HPDE6-E6E7 (cell line): ENCODE measurements at regions not wholly inside any gene's neighbourhood (a gene's known extent, or its start where the extent isn't known, plus 50 kb on each side); places are given as distances from the start of the nearest gene placed in this dataset.
"Not testable (repeated sequence)": the region's sequence is repeated elsewhere in the genome, so short reads cannot be mapped to it uniquely, and the experiment has no call there.

ENCODE experiments used
- DNase-seq: peaks from one replicate; pipeline ENCODE4 v3.0.0; 2011; ENCODE audit warnings: missing footprints; ENCODE audit errors: extremely low spot score

- DNase-seq = no peak
Observed at GRCh38 chr1:20432341-20432740, 53.7 kb downstream of the CAMK2N1 start.

- no peak for DNase-seq
Observed at GRCh38 chr1:20431176-20431460, 54.9 kb downstream of the CAMK2N1 start.

GRCh38 chr1:20430355-20431175 is 55.4 kb downstream of the CAMK2N1 start:
- no peak for DNase-seq

GRCh38 chr1:20429296-20429695 is 56.7 kb downstream of the CAMK2N1 start:
- no peak for DNase-seq

GRCh38 chr1:20428841-20429240 is 57.2 kb downstream of the CAMK2N1 start:
- no peak for DNase-seq

GRCh38 chr1:20426923-20427322 is 59.1 kb downstream of the CAMK2N1 start:
- DNase-seq = peak; percentile 76

- DNase-seq = no peak
Observed at GRCh38 chr1:20426371-20426770, 59.6 kb downstream of the CAMK2N1 start.

- DNase-seq = no peak
Observed at GRCh38 chr1:20425622-20426021, 60.4 kb downstream of the CAMK2N1 start.

- DNase-seq = no peak
Observed at GRCh38 chr1:20423169-20423795, 62.7 kb downstream of the CAMK2N1 start.

- DNase-seq = no peak
Observed at GRCh38 chr1:20421441-20421840, 64.6 kb downstream of the CAMK2N1 start.

GRCh38 chr1:20417581-20417980 is 68.4 kb downstream of the CAMK2N1 start:
- no peak for DNase-seq

GRCh38 chr1:20416706-20417105 is 69.3 kb downstream of the CAMK2N1 start:
- no peak for DNase-seq

- no peak for DNase-seq
Observed at GRCh38 chr1:20413776-20414140, 72.3 kb downstream of the CAMK2N1 start.

- DNase-seq = no peak
Observed at GRCh38 chr1:20413136-20413775, 72.8 kb downstream of the CAMK2N1 start.

- DNase-seq = peak; percentile 95
Observed at GRCh38 chr1:20411196-20411980, 74.6 kb downstream of the CAMK2N1 start.

GRCh38 chr1:20410503-20410902 is 75.5 kb downstream of the CAMK2N1 start:
- DNase-seq = no peak

- DNase-seq = no peak
Observed at GRCh38 chr1:20409971-20410370, 76.0 kb downstream of the CAMK2N1 start.

- no peak for DNase-seq
Observed at GRCh38 chr1:20409012-20409411, 77.0 kb downstream of the CAMK2N1 start.

- DNase-seq = not testable (repeated sequence)
Observed at GRCh38 chr1:20408133-20408650, 77.8 kb downstream of the CAMK2N1 start.

- DNase-seq = no peak
Observed at GRCh38 chr1:20405893-20406604, 80.0 kb downstream of the CAMK2N1 start.

GRCh38 chr1:20405051-20405754 is 80.8 kb downstream of the CAMK2N1 start:
- DNase-seq = no peak
